ENCODE measurements at regions not wholly inside any gene's neighbourhood (a gene's known extent, or its start where the extent isn't known, plus 50 kb on each side); places are given as distances from the start of the nearest gene placed in this dataset.

- no peak overlapping the region for H3K9ac ChIP-seq (ENCODE audit: extremely low read depth, low read length, poor library complexity, severe bottlenecking)
- Mint-ChIP-seq H3K4me3 (no peak overlapping the region), H3K27ac (no peak overlapping the region), H3K36me3 (ENCODE audit: low read depth) (no peaks in the 10 kb centered on the region), H3K4me1 (peaks cover 16% of the 10 kb centered on the region), H3K9me3 (peaks cover 9% of the 10 kb centered on the region), H3K27me3 (ENCODE audit: insufficient read depth) (no peaks in the 10 kb centered on the region)
- DNase-seq = no peak
- no peaks in the 10 kb centered on the region for H3K9me3 ChIP-seq (ENCODE audit: control insufficient read depth, low read length)
- H3K27ac ChIP-seq (ENCODE audit: low read depth, low read length) = no peak overlapping the region
- no peaks in the 10 kb centered on the region for H3K27me3 ChIP-seq (ENCODE audit: control insufficient read depth, insufficient read depth, low read length, poor library complexity, severe bottlenecking)
- no peaks in the 10 kb centered on the region for H3K36me3 ChIP-seq (ENCODE audit: control insufficient read depth, insufficient read depth, low read length)
- 88 to 100% methylated on average over 1 to 4 of the region's 4 CpGs for WGBS, 2 experiments (ENCODE audit: insufficient coverage in 1 of 2, insufficient read length in 1 of 2)
- TF ChIP-seq CTCF (conservative IDR thresholded peaks at IDR 0.05) = no peak
- H3K4me1 ChIP-seq (ENCODE audit: control insufficient read depth, insufficient read depth, low read length) = no peaks in the 10 kb centered on the region
- H3K4me3 ChIP-seq (ENCODE audit: low read length) = no peak overlapping the region
Observed at GRCh38 chr18:39655341-39655740, 2089.7 kb upstream of the CELF4 start.

GRCh38 chr18:39653221-39653620 is 2087.6 kb upstream of the CELF4 start:
- no peaks in the 10 kb centered on the region for H3K27me3 Mint-ChIP-seq (ENCODE audit: insufficient read depth)

GRCh38 chr18:39648616-39649015 is 2083.0 kb upstream of the CELF4 start:
- H3K9ac ChIP-seq (ENCODE audit: extremely low read depth, low read length, poor library complexity, severe bottlenecking) = no peak overlapping the region
- H3K27ac Mint-ChIP-seq = no peak overlapping the region
- H3K4me3 Mint-ChIP-seq = no peak overlapping the region
- no peaks in the 10 kb centered on the region for H3K27me3 ChIP-seq (ENCODE audit: control insufficient read depth, insufficient read depth, low read length, poor library complexity, severe bottlenecking)
- peaks cover 7% of the 10 kb centered on the region for H3K4me1 Mint-ChIP-seq
- no peak overlapping the region for H3K27ac ChIP-seq (ENCODE audit: low read depth, low read length)
- no peaks in the 10 kb centered on the region for H3K27me3 Mint-ChIP-seq (ENCODE audit: insufficient read depth)
- no peaks in the 10 kb centered on the region for H3K36me3 ChIP-seq (ENCODE audit: control insufficient read depth, insufficient read depth, low read length)
- H3K4me3 ChIP-seq (ENCODE audit: low read length) = no peak overlapping the region
- H3K4me1 ChIP-seq (ENCODE audit: control insufficient read depth, insufficient read depth, low read length) = no peaks in the 10 kb centered on the region
- H3K36me3 Mint-ChIP-seq (ENCODE audit: low read depth) = no peaks in the 10 kb centered on the region
- 100% methylated on average over 1 of the region's 1 CpG; no CpG with 5 or more reads in 1 of the 2 experiments for WGBS, 2 experiments (ENCODE audit: insufficient coverage in 1 of 2, insufficient read length in 1 of 2)
- H3K9me3 ChIP-seq (ENCODE audit: control insufficient read depth, low read length) = no peaks in the 10 kb centered on the region
- no peak for TF ChIP-seq CTCF (conservative IDR thresholded peaks at IDR 0.05)
- no peaks in the 10 kb centered on the region for H3K9me3 Mint-ChIP-seq
- no peak for DNase-seq

More at GRCh38 chr18:39653221-39653620, 2087.6 kb upstream of the CELF4 start:
- no peaks in the 10 kb centered on the region for H3K9me3 ChIP-seq (ENCODE audit: control insufficient read depth, low read length)
- H3K27ac ChIP-seq (ENCODE audit: low read depth, low read length) = no peak overlapping the region
- H3K36me3 ChIP-seq (ENCODE audit: control insufficient read depth, insufficient read depth, low read length) = no peaks in the 10 kb centered on the region
- Mint-ChIP-seq H3K27ac (no peak overlapping the region), H3K4me1 (peaks cover 3% of the 10 kb centered on the region), H3K4me3 (no peak overlapping the region), H3K9me3 (peaks cover 4% of the 10 kb centered on the region), H3K36me3 (ENCODE audit: low read depth) (no peaks in the 10 kb centered on the region)
- H3K4me1 ChIP-seq (ENCODE audit: control insufficient read depth, insufficient read depth, low read length) = no peaks in the 10 kb centered on the region
- no peak for DNase-seq
- no peak for TF ChIP-seq CTCF (conservative IDR thresholded peaks at IDR 0.05)
- 100% methylated on average over 1 to 2 of the region's 2 CpGs for WGBS, 2 experiments (ENCODE audit: insufficient coverage in 1 of 2, insufficient read length in 1 of 2)
- H3K4me3 ChIP-seq (ENCODE audit: low read length) = no peak overlapping the region
- H3K27me3 ChIP-seq (ENCODE audit: control insufficient read depth, insufficient read depth, low read length, poor library complexity, severe bottlenecking) = no peaks in the 10 kb centered on the region
- H3K9ac ChIP-seq (ENCODE audit: extremely low read depth, low read length, poor library complexity, severe bottlenecking) = no peak overlapping the region

All from endodermal cell (in vitro differentiated cells).